Stimulated activated CD8-positive, alpha-beta memory T cell treated with anti-CD3 and anti-CD28 coated beads, Interleukin-2, amount 100 ng/mL, for 1 hour (primary cell): ENCODE measurements at regions not wholly inside any gene's neighbourhood (a gene's known extent, or its start where the extent isn't known, plus 50 kb on each side); places are given as distances from the start of the nearest gene placed in this dataset.

Experiments
- DNase-seq, 2 donors: peaks; one replicate each; pipeline ENCODE4 v3.0.0-alpha.2; 2020; ENCODE audit warnings: low read depth in 2 of 2

GRCh38 chr1:29517251-29518086, 281.1 kb downstream of the PTPRU start:
- DNase-seq = no peak

- DNase-seq = no peak
Observed at GRCh38 chr1:29516063-29516820, 279.9 kb downstream of the PTPRU start.

DNA sequence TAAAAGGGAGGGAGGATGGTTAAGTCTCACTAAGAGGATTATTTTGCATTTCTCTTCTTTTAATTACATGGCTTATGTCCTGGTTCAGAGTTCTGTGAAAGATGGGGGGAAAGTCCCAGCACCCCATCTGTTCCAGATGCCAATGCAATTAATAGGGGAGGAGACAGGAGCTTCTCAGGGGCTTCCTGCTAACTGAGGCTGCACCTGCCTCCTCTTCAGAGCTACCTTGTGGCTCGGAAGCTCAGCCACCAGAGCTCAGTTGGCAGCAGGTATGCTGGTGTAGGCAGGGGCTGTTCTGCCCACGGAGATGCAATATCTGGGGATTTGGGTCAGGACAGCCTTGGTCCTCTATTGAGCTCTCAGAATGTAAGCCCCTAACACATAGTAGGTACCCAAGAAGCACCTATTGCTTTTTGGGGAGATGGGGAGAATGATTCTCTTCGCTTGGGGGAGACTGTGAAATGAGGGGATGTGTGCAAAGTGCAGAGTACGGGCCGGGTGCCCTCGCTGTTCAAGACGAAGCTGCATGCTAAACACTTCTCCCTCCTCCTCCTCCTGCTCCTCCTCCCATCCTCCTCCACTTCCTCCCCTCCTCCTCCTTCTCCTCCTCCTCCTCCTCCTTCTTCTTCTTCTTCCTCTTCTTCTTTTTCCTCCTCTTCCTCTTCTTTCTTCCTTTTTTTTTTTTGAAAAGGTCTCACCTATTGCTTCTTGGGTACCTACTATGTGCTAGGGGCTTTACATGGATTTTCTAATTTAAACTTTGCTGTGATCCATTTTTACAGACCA, 279.0 kb downstream of the PTPRU start:
- no peak for DNase-seq

DNA sequence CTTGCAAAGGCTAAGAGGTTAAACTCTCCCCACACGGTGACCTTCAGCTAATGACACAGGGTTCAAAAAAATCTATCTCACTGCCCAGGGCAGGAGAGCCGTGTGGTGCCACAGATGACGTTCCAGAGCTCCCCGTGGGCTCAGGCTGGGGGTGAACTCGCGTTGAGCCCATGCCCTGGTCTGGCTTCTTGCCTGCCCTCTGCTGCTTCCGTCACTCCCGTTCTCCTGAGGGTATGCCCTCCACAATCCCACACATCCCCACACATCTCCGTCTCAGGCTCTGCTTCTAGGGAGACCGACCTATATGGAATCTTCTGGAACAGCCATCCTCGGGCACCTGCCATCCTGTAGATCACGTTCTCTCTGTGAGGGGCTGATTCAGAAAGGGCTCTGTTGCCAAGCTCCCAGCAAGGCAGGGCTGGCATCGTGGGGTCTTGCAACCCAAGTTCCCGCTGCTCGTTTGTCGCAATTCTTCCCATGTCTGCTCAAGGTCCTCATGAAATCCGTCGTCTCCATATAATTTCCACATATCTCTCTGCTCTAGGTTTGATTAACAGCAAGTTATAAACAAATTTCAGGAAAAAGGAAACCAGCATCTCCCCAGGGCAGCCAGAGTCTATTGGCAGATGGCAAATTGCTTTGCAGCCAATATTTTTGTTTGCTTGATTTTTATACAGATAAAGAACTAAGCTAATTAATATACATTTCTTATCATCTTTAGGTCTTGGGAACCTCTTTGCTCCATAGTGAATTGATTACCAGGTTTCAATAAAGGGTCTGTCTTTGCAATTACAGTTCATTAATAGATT, 278.2 kb downstream of the PTPRU start:
- DNase-seq = no peak

DNA sequence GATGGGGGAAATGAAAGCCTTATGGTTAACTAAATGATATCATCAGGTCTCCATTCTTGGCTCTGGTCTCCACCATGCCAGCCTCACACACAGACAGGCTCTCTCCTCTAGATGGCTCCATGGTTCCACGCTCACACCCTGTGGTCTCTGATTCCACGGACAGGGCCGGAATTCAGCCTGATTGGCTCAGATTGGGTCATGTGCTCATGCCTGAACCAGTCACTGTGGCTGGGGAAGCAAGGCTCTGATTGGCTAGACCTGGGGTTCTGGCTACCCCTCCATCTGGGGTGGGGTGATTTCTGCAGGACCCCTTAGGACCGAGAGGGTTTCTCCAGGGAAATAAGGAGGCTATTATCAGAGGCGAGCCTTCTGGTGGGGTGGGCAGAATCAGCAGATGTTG, 277.0 kb downstream of the PTPRU start:
- no peak for DNase-seq

GRCh38 chr1:29511436-29511835, 275.1 kb downstream of the PTPRU start:
- no peak for DNase-seq

- DNase-seq = no peak
Observed at GRCh38 chr1:29508458-29509107, 272.3 kb downstream of the PTPRU start.

- no peak for DNase-seq
Observed at GRCh38 chr1:29506678-29507225, 270.4 kb downstream of the PTPRU start.

GRCh38 chr1:29505532-29506220, 269.4 kb downstream of the PTPRU start:
- no peak for DNase-seq

- no peak for DNase-seq
Observed at GRCh38 chr1:29504709-29505410, 268.5 kb downstream of the PTPRU start.

DNA sequence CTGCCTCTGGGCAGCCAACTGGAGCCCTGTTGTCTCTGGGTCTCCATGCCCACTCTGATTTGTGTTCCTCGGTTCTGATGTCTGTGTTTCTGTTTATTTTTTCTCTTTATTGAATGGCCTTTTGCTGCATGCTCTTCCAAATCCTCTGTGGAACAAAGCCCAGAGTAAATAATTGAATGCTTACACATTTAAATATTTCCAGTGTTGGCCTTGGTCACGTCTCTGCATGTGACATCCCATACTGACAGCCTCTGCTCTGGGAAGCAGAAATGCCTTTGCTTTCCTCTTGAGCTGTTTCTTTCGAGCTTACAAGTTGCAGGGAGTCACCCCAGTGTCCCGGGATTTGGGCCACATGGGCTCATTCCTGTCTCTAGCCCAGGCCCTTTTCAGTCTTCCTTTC, 267.9 kb downstream of the PTPRU start:
- DNase-seq = no peak

- no peak for DNase-seq
Observed at GRCh38 chr1:29502911-29503840, 266.9 kb downstream of the PTPRU start.

GRCh38 chr1:29502225-29502910, 266.0 kb downstream of the PTPRU start:
- DNase-seq = no peak

DNA sequence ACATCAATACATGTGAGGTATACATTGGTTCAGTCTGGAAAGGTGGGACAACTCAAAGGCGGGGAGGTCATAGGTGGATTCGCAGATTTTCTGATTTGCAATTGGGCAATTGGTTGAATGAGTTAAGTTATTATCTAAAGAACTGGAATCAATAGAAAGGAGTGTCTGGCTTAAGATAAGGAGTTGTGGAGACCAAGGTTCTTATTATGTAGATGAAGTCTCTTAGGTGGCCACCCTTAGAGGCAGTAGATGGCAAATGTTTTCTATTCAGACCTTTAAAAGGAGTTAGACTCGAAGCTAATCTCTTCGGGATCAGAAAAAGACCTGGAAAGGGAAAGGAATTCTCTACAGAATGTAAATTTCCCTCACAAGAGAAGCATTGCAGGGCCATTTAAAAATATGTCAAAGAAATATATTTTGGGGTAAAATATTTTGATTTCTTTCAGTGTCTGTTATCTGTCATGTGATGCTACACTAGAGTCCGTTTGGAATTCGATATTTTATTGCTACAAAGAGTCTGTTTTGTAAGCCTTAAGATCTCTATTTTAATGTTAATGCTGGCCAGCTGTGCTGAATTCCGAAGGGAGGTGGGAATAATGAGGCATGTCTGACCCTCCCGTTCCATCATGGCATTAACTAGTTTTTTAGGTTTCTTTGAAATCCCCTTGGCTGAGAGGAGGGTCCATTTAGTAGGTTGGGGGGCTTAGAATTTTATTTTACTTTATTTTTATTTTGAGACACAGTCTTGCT, 265.1 kb downstream of the PTPRU start:
- DNase-seq = no peak

DNA sequence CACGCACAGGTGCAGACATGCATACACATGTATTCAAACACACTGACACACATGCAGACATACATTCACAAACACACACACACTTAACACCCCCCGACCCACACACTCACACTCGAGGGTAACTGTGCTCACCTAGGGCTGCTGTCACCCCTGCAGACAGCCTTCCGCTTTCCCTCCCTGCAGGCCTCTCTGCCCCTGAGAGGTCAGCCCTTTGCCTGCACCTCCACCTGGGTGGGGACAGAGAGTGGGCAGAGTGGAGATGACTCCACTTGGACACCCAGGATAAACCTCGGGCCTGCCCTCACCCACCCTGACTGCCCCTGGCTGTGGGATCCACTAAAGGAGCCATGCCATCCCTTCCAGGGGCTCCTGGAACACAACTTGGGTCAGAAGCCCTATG, 264.3 kb downstream of the PTPRU start:
- no peak for DNase-seq

DNA sequence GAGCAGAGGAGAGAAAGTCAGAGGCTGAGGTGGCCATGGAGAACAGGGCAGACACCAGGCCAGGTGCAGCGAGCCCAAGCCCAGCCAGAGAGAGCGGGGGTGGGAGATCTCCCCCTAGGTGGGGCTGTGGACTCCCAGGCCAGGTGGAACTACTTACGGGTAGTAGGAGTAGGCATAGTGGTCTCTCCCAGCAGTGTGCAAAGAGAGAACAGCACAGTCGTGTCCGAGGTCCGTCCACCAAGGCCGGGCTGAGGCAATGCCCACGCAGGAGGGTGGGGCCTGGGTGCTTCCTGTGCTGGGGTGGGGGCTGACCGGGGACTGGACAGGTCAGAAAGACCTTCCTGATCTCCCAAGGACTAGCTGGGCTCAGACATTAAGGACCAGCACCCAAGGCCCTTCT, 263.7 kb downstream of the PTPRU start:
- DNase-seq = no peak

GRCh38 chr1:29499104-29499650, 262.9 kb downstream of the PTPRU start:
- DNase-seq = no peak
